ENCODE measurements at regions not wholly inside any gene's neighbourhood (a gene's known extent, or its start where the extent isn't known, plus 50 kb on each side); places are given as distances from the start of the nearest gene placed in this dataset.

- TF ChIP-seq CTCF (IDR thresholded peaks at IDR 0.05) (no peak), REST (IDR thresholded peaks at IDR 0.05; ENCODE audit: low read depth, low read length) (no peak), NRF1 (IDR thresholded peaks at IDR 0.05; ENCODE audit: low read depth, low read length) (no peak), RAD21 (IDR thresholded peaks at IDR 0.05; ENCODE audit: low read length) (no peak), CHD2 (IDR thresholded peaks at IDR 0.05; ENCODE audit: low read length, partially characterized antibody) (no peak), GABPA (IDR thresholded peaks at IDR 0.05; ENCODE audit: low read depth) (no peak), ELF1 (IDR thresholded peaks at IDR 0.05) (no peak), EP300 (IDR thresholded peaks at IDR 0.05; ENCODE audit: borderline replicate concordance in 1 of 2, low read depth in 1 of 2, low read length in 1 of 2) (peak in 1 of 2 experiments; percentile 51; a peak in 1 of 4 replicates), FOXM1 (IDR thresholded peaks at IDR 0.05; ENCODE audit: low read depth) (no peak), JUND (IDR thresholded peaks at IDR 0.05) (peak; percentile 61)
Observed at GRCh38 chr6:113449051-113449450, 408.1 kb upstream of the MARCKS start.

Measured in SK-N-SH (cell line).